Right ventricle myocardium inferior (tissue), 1 donor: ENCODE measurements at regions not wholly inside any gene's neighbourhood (a gene's known extent, or its start where the extent isn't known, plus 50 kb on each side); places are given as distances from the start of the nearest gene placed in this dataset.
A peak's percentile ranks its signal among the peaks of the same experiment; 100 is the strongest.

Source experiments
- ATAC-seq: fragments of 200-7000 bp; cut with Tn5 transposase; one replicate; pipeline ENCODE4 v1.9.1; 2020; ENCODE audit warnings: mild to moderate bottlenecking, moderate library complexity
- DNase-seq: peaks from one replicate; pipeline ENCODE4 v3.0.0; 2021; ENCODE audit errors: missing footprints
- intact Hi-C: fragments of 100-400 bp; cut with DNase I; formaldehyde crosslinking; loops from one replicate; pipeline ENCODE4 v1.11.0; 2022
- donor health status: DM: no; HTN: yes; CAD: no; lungs with severe emphysema.

DNA sequence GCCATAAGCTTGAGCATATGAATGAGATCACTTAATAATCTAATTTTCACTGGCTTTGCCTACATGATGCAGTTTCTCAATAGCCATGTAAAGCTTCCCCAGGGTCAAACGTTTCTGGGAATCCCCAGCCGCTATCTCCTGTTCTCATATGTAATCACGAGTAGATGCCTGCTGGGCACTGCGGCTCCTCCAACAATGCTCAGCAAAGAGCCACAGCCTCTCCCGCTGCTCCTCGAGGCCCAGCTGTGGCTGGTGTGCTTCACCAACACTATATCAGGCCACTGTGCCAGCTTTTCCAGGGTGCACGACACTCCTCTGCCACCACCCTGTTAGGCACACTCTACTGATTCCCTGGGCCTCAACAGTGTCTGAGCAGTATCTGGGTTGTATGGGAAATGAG is 78.3 kb upstream of the RASGEF1B start:
- peak; percentile 61 for ATAC-seq
- intact Hi-C loops = no loop called here
- DNase-seq = peak; percentile 61

DNA sequence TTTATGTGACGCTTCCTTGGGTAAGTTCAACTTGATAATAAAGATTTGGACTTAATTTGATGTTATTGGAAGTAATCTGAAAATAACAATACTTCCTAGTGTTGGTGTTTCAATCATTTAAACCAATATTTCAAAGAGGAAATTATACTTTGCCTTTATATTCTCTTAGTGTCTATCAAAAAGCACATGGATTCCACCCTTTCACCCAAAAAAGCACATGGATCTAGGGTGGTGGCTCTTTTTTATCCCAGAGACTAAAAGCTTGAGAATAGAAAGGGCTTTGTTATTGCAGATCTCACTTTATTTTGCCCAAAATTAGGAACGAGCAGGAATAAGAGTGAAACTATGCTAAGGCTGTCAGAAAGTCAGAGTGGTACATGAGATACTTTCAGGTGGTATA is 75.1 kb upstream of the RASGEF1B start:
- intact Hi-C loops = no loop called here
- no peak for DNase-seq

GRCh38 chr4:81541161-81541945 is 69.6 kb upstream of the RASGEF1B start:
- intact Hi-C loops = no loop called here
- DNase-seq = no peak
- ATAC-seq = no peak

More for the DNA sequence above, 75.1 kb upstream of the RASGEF1B start:
- ATAC-seq = no peak

- ATAC-seq (peak; percentile 60), DNase-seq (no peak)
- intact Hi-C loops = no loop called here
Measured at GRCh38 chr4:81538716-81539427, 67.2 kb upstream of the RASGEF1B start.

- ATAC-seq = no peak
- intact Hi-C loops = loop anchor here (5.0 kb wide), 1 partner anchor 59 kb away; the partner anchor contains the start of gene RASGEF1B
- no peak for DNase-seq
Measured at GRCh38 chr4:81531410-81531809, 59.7 kb upstream of the RASGEF1B start.

GRCh38 chr4:81528979-81529378 is 57.3 kb upstream of the RASGEF1B start:
- ATAC-seq (no peak), DNase-seq (no peak)
- intact Hi-C loops = no loop called here

GRCh38 chr4:81528200-81528599 is 56.5 kb upstream of the RASGEF1B start:
- DNase-seq = no peak
- intact Hi-C loops = no loop called here
- peak; percentile 60 for ATAC-seq

DNA sequence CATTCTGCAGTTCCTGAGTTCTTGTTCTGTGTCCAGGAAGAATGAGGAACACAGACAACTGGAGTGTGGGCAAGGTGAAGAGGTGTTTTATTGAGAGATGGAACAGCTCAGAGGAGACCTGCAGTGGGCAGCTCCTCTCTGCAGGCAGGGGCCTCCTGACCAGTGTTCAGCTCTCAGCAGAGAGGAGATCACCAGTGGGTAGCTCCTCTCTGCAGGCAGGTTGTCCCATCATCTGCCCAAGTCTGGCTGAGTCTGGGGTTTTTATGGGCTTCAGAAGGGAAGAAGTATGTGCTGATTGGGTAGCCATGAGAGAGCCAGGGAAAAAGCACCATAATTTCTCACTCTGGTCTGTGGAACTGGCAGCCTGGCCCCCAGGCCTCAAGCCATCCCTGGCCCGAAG is 56.0 kb upstream of the RASGEF1B start:
- intact Hi-C loops = no loop called here
- ATAC-seq (no peak), DNase-seq (no peak)

DNA sequence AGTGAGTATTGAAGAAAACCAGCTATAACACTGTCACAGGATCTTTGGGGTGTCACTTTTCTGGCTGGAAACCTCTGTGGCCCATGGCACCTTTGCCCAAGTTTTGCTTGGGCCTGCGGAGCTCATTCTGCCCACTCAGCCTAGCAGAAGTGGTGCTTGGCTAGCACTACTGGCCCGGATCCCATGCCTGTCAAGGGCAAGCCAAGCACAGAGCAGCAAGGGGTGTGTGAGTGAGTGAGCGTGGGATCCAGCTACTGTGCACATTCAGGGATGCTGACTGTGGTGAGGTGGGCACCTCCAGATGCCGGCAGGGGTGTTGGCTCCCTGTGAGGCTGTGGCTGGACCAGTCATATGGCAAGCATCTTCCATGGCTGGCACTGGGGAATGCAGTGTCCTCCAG is 55.4 kb upstream of the RASGEF1B start:
- DNase-seq (peak; percentile 71), ATAC-seq (peak; percentile 96)
- intact Hi-C loops = no loop called here

DNA sequence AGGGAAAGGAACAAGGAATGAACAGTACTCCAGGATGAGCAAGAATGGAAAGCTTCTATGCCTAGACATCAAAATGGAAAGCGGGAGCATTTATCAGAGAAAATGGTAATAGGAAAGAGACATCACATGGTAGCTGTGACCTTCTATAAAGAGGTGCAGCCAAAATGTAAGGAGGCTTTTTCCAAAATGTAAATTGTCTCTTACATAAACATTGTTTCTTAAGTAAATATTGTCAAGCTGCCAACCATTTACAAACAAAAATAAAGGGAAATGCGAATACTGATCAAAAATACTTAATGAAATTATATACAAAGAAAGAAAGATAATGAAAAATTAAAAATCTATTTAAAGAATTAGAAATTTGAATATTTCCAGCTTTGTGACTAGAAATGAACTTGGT is 55.0 kb upstream of the RASGEF1B start:
- intact Hi-C loops = no loop called here
- no peak for ATAC-seq
- no peak for DNase-seq

- ATAC-seq = no peak
- no peak for DNase-seq
- intact Hi-C loops = no loop called here
Measured at GRCh38 chr4:81523672-81524327, 52.1 kb upstream of the RASGEF1B start.

GRCh38 chr4:81522711-81523110 is 51.0 kb upstream of the RASGEF1B start:
- intact Hi-C loops = no loop called here
- no peak for ATAC-seq

DNA sequence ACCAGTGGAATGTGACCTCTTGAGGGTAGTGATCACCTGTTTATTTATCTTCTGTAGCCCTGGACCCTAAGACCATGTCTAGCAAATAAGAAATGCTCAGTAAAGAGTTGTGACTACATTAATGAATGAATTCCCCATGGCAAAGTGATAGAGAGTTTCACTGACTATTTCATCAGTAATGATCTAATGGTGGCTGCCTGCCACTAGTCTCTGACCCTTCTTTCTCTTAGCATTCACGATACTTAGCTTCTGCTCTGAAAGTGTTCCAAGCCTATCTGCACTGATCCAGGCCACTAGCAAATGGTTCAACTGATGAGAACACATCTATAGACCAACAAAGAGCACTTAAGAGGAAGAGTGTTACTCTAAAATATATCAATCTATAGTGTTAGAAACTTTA is 50.0 kb upstream of the RASGEF1B start:
- intact Hi-C loops = no loop called here
- DNase-seq (no peak), ATAC-seq (no peak)

More at GRCh38 chr4:81522711-81523110, 51.0 kb upstream of the RASGEF1B start:
- DNase-seq = no peak
